OCI-LY3 (cell line): ENCODE measurements at regions not wholly inside any gene's neighbourhood (a gene's known extent, or its start where the extent isn't known, plus 50 kb on each side); places are given as distances from the start of the nearest gene placed in this dataset.

Source experiments
- CTCF ChIP-seq: fragments of 200-600, 300-600 bp; sonication (generic); IDR thresholded peaks from 2 replicates; pipeline ENCODE4 v1.5.1; 2014; ENCODE audit warnings: antibody characterized with exemption, low read length, low read depth
- EZH2phosphoT487 ChIP-seq: fragments of 200-600 bp; shearing (Covaris generic); IDR thresholded peaks from 2 replicates; pipeline ENCODE4 v1.6.1; 2018; ENCODE audit warnings: antibody characterized with exemption, mixed run types, low read depth

- TF ChIP-seq CTCF (no peak), EZH2phosphoT487 (no peak)
These were observed 132.7 kb upstream of the RUNX3 start for GRCh38 chr1:25062621-25063255.
